Left lung (tissue), 4 donors: ENCODE measurements at regions not wholly inside any gene's neighbourhood (a gene's known extent, or its start where the extent isn't known, plus 50 kb on each side); places are given as distances from the start of the nearest gene placed in this dataset.
A peak's percentile ranks its signal among the peaks of the same experiment; 100 is the strongest.

Experiments used
- ATAC-seq: fragments of 200-7000 bp; cut with Tn5 transposase; one replicate; pipeline ENCODE4 v1.9.1; 2020; ENCODE audit warnings: moderate library complexity
- DNase-seq, 4 donors: peaks; one replicate each; pipeline ENCODE4 v3.0.0-alpha.2; 2013 to 2020
- H3K27ac ChIP-seq, 2 donors: fragments of 200-600 bp; sonication (generic) in 1 of 2; one replicate each; pipeline versions ENCODE4 v1.5.0 to v1.8.0; 2020 to 2021
- H3K27me3 ChIP-seq, 2 donors: fragments of 200-600 bp; sonication (generic) in 1 of 2; one replicate each; pipeline versions ENCODE4 v1.5.0 to v1.8.0; 2020 to 2021
- H3K36me3 ChIP-seq, 2 donors: fragments of 200-600 bp; sonication (generic) in 1 of 2; one replicate each; pipeline versions ENCODE4 v1.5.0 to v1.8.0; 2020 to 2021
- H3K4me1 ChIP-seq, 2 donors: fragments of 200-600 bp; one replicate each; pipeline ENCODE4 v1.8.0; 2021
- H3K4me3 ChIP-seq, 2 donors: fragments of 200-600 bp; sonication (generic) in 1 of 2; one replicate each; pipeline versions ENCODE4 v1.5.0 to v1.8.0; 2020 to 2021; ENCODE audit warnings: mild to moderate bottlenecking in 1 of 2
- H3K9me3 ChIP-seq, 2 donors: fragments of 200-600 bp; sonication (generic) in 1 of 2; one replicate each; pipeline versions ENCODE4 v1.5.0 to v1.8.0; 2020 to 2021
- CTCF ChIP-seq, 2 donors: fragments of 200-600 bp; sonication (generic) in 1 of 2; IDR thresholded peaks; one replicate each; pipeline versions ENCODE4 v1.5.0 to v1.8.0; 2021; ENCODE audit warnings: antibody characterized with exemption in 2 of 2
- intact Hi-C, 2 donors: fragments of 100-400 bp; cut with DNase I; formaldehyde crosslinking; loops; one replicate each; pipeline versions ENCODE4 v1.11.2 to v1.14.2; 2022
- donor health status: DM: no; HTN: yes; CAD: no.
- donor health status: DM: no; HTN: no; CAD: no.

GRCh38 chr20:4413314-4414049, 164.4 kb upstream of the ADRA1D start:
- Histone ChIP-seq H3K27ac (peak overlapping the region in 1 of 2 donors; percentile 53), H3K4me3 (no peak overlapping the region), H3K4me1 (no peaks in the 10 kb centered on the region), H3K9me3 (no peaks in the 10 kb centered on the region), H3K36me3 (no peaks in the 10 kb centered on the region), H3K27me3 (no peaks in the 10 kb centered on the region)
- no peak for TF ChIP-seq CTCF (IDR thresholded peaks at IDR 0.05)
- DNase-seq, result peak in 1 of 4 donors; percentile 42
- intact Hi-C loops, result no loop called here
- peak; percentile 52 for ATAC-seq

GRCh38 chr20:4412216-4412615, 163.1 kb upstream of the ADRA1D start:
- TF ChIP-seq CTCF (IDR thresholded peaks at IDR 0.05), result no peak
- ATAC-seq, result no peak
- Histone ChIP-seq H3K36me3 (no peaks in the 10 kb centered on the region), H3K4me3 (no peak overlapping the region), H3K9me3 (no peaks in the 10 kb centered on the region), H3K27ac (no peak overlapping the region), H3K4me1 (no peaks in the 10 kb centered on the region), H3K27me3 (no peaks in the 10 kb centered on the region)
- DNase-seq, result no peak
- intact Hi-C loops, result no loop called here

GRCh38 chr20:4411744-4412143, 162.7 kb upstream of the ADRA1D start:
- Histone ChIP-seq H3K4me1 (no peaks in the 10 kb centered on the region), H3K4me3 (no peak overlapping the region), H3K36me3 (no peaks in the 10 kb centered on the region), H3K9me3 (no peaks in the 10 kb centered on the region), H3K27ac (no peak overlapping the region), H3K27me3 (no peaks in the 10 kb centered on the region)
- TF ChIP-seq CTCF (IDR thresholded peaks at IDR 0.05), result no peak
- ATAC-seq (no peak), DNase-seq (no peak)
- intact Hi-C loops, result no loop called here

- Histone ChIP-seq H3K36me3 (no peaks in the 10 kb centered on the region), H3K4me3 (no peak overlapping the region), H3K27me3 (peaks cover 0 to 12% of the 10 kb centered on the region in 2 donors), H3K9me3 (no peaks in the 10 kb centered on the region), H3K27ac (no peak overlapping the region), H3K4me1 (no peaks in the 10 kb centered on the region)
- ATAC-seq, result no peak
- no peak for DNase-seq
- TF ChIP-seq CTCF (IDR thresholded peaks at IDR 0.05), result no peak
- intact Hi-C loops, result no loop called here
These were observed 157.5 kb upstream of the ADRA1D start for GRCh38 chr20:4406627-4407026.

GRCh38 chr20:4401601-4402000, 152.5 kb upstream of the ADRA1D start:
- ATAC-seq (no peak), DNase-seq (no peak)
- intact Hi-C loops, result no loop called here
- Histone ChIP-seq H3K4me1 (no peaks in the 10 kb centered on the region), H3K27ac (no peak overlapping the region), H3K36me3 (no peaks in the 10 kb centered on the region), H3K27me3 (peaks cover 0 to 12% of the 10 kb centered on the region in 2 donors), H3K9me3 (peaks cover 0 to 9% of the 10 kb centered on the region in 2 donors), H3K4me3 (no peak overlapping the region)
- TF ChIP-seq CTCF (IDR thresholded peaks at IDR 0.05), result no peak
